T-cell (primary cell): ENCODE measurements at regions not wholly inside any gene's neighbourhood (a gene's known extent, or its start where the extent isn't known, plus 50 kb on each side); places are given as distances from the start of the nearest gene placed in this dataset.
A peak's percentile ranks its signal among the peaks of the same experiment; 100 is the strongest.

Experiments used
- ATAC-seq, 4 experiments: fragments of 200-7000 bp in 3 of 4; fragments of 150-1000 bp in 1 of 4; cut with Tn5 transposase; replicated peaks in 1 of 4; 1 replicate in 3 of 4; 2 replicates in 1 of 4; pipeline ENCODE4 v1.10.0; 2021; ENCODE audit warnings: moderate library complexity in 3 of 4, mild to moderate bottlenecking in 2 of 4, moderate number of reproducible peaks in 1 of 4
- CTCF ChIA-PET, 2 donors: fragments of 300-600 bp; sonication (Branson Sonifier 250); formaldehyde crosslinking; loops; one replicate each; lab custom pipeline; 2022; ENCODE audit warnings: antibody characterized with exemption in 2 of 2; lab: Charles Lee
- POLR2A ChIA-PET, 2 donors: fragments of 300-600 bp; sonication (Branson Sonifier 250); formaldehyde crosslinking; loops; one replicate each; lab custom pipeline; 2022; ENCODE audit warnings: antibody characterized with exemption in 2 of 2; lab: Charles Lee
- DNase-seq, 35 experiments: peaks; one replicate each; pipeline versions ENCODE4 v3.0.0 to v3.0.0-alpha.2; 2013 to 2023
- H3K27ac ChIP-seq: one replicate; pipeline ENCODE4 v1.5.1; 2013; ENCODE audit warnings: low read length
- H3K27me3 ChIP-seq, 2 experiments: replicated peaks in 1 of 2; 1 replicate in 1 of 2; 2 replicates in 1 of 2; pipeline versions ENCODE4 v1.6.1 to v1.7.0; 2013; ENCODE audit warnings: low read length in 1 of 2, mixed read lengths in 1 of 2; ENCODE audit not compliant: control insufficient read depth in 2 of 2, insufficient read depth in 2 of 2; ENCODE audit errors: extremely low read depth in 1 of 2
- H3K36me3 ChIP-seq, 2 donors: 1 replicate in 1 of 2; 2 replicates in 1 of 2; pipeline versions ENCODE4 v1.6.1 to v1.7.0; 2013; ENCODE audit warnings: low read length in 1 of 2; ENCODE audit not compliant: control insufficient read depth in 2 of 2, insufficient read depth in 1 of 2; ENCODE audit errors: extremely low read depth in 1 of 2
- H3K4me1 ChIP-seq, 2 experiments: 1 replicate in 1 of 2; 2 replicates in 1 of 2; pipeline versions ENCODE4 v1.6.1 to v1.7.0; 2013; ENCODE audit warnings: low read length in 2 of 2, mixed read lengths in 1 of 2; ENCODE audit not compliant: insufficient read depth in 2 of 2, control insufficient read depth in 1 of 2; ENCODE audit errors: extremely low read depth in 1 of 2
- H3K4me3 ChIP-seq, 2 donors: 1 replicate in 1 of 2; 2 replicates in 1 of 2; pipeline versions ENCODE4 v1.5.1 to v1.7.0; 2013; ENCODE audit warnings: mild to moderate bottlenecking in 2 of 2, low read length in 1 of 2, moderate library complexity in 1 of 2; ENCODE audit not compliant: control insufficient read depth in 1 of 2; ENCODE audit errors: extremely low read depth in 1 of 2
- H3K9me3 ChIP-seq: 2 replicates; pipeline ENCODE4 v1.7.0; 2013
- H3K27ac Mint-ChIP-seq, 2 donors: one replicate each; pipeline ENCODE4 v1.8.0; 2020 to 2021; ENCODE audit warnings: mild to moderate bottlenecking in 2 of 2, mixed read lengths in 2 of 2
- H3K27me3 Mint-ChIP-seq, 2 donors: one replicate each; pipeline ENCODE4 v1.8.0; 2021 to 2022; ENCODE audit warnings: mixed read lengths in 2 of 2
- H3K36me3 Mint-ChIP-seq: one replicate; pipeline ENCODE4 v1.8.0; 2021; ENCODE audit warnings: mixed read lengths
- H3K4me1 Mint-ChIP-seq, 3 donors: one replicate each; pipeline ENCODE4 v1.8.0; 2020 to 2022; ENCODE audit warnings: mixed read lengths in 3 of 3, mild to moderate bottlenecking in 1 of 3
- H3K4me3 Mint-ChIP-seq, 3 donors: one replicate each; pipeline ENCODE4 v1.8.0; 2020 to 2022; ENCODE audit warnings: mild to moderate bottlenecking in 3 of 3, mixed read lengths in 3 of 3, moderate library complexity in 3 of 3
- H3K9me3 Mint-ChIP-seq, 3 donors: one replicate each; pipeline ENCODE4 v1.8.0; 2020 to 2022; ENCODE audit warnings: mixed read lengths in 3 of 3
- WGBS: methylation state at CpG from one replicate; pipeline ENCODE4 v1.1.5; 2013; ENCODE audit warnings: missing lambda C conversion rate; ENCODE audit not compliant: insufficient coverage; 5-methylcytosine and 5-hydroxymethylcytosine counted together

DNA sequence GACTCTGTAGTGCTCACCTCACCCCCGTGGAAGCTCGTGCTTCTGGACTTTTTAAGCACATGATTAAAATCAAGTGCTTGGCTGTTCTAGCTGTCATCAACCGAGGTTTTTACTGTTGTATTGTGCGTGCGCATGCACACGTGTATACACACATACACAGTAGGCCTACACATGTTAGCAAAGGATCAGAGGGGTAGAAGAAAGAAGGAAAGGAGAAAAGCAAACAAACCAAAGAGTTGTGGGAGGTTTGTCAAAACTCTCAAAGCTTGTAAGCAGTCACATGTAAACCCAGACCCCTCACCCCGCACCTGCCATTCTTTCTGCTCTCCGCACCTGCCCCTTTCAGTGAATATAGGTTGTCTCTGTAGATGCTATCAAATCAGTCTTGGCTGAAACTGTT, 311.8 kb downstream of the HS3ST1 start:
- H3K36me3 Mint-ChIP-seq = no peaks in the 10 kb centered on the region
- no peaks in the 10 kb centered on the region for H3K4me1 Mint-ChIP-seq
- no peak overlapping the region for H3K4me3 ChIP-seq
- no peak overlapping the region for H3K4me3 Mint-ChIP-seq
- H3K27ac Mint-ChIP-seq = no peak overlapping the region
- peaks cover 0 to 3% of the 10 kb centered on the region in 2 donors for H3K27me3 Mint-ChIP-seq
- H3K9me3 ChIP-seq = no peaks in the 10 kb centered on the region
- ATAC-seq = no peak
- 0% methylated on average over 1 of the region's 8 CpGs for WGBS
- CTCF ChIA-PET = no interaction called here
- no peak for DNase-seq
- H3K9me3 Mint-ChIP-seq = no peaks in the 10 kb centered on the region
- H3K27me3 ChIP-seq = no peaks in the 10 kb centered on the region
- no peaks in the 10 kb centered on the region for H3K4me1 ChIP-seq
- no peaks in the 10 kb centered on the region for H3K36me3 ChIP-seq
- H3K27ac ChIP-seq = no peak overlapping the region
- POLR2A ChIA-PET = no interaction called here

DNA sequence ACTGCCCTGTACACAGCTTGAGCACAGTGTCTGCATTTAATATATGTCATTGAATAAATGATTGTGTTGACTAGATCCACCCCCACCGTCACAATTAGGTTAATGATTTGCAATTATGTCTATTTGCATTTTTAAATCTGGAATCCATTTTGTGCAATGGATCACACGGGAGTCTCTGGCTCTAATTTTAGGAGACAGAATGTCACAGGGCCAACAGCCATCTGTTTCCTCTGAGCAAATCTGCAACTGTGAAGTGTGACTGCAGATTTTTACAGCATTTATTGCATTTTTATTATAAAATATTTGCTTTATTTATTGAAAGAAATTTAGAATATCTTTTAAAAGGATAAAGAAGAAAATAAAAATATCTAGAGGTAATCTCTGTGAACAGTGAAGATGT, 316.8 kb downstream of the HS3ST1 start:
- H3K4me1 Mint-ChIP-seq = no peaks in the 10 kb centered on the region
- Histone ChIP-seq H3K27ac (no peak overlapping the region), H3K36me3 (no peaks in the 10 kb centered on the region), H3K9me3 (no peaks in the 10 kb centered on the region), H3K4me1 (no peaks in the 10 kb centered on the region), H3K27me3 (no peaks in the 10 kb centered on the region), H3K4me3 (no peak overlapping the region)
- WGBS = no CpG with 5 or more reads among the region's 2 CpGs
- ChIA-PET POLR2A (no interaction called here), CTCF (no interaction called here)
- no peaks in the 10 kb centered on the region for H3K9me3 Mint-ChIP-seq
- DNase-seq (no peak), ATAC-seq (no peak)
- no peaks in the 10 kb centered on the region for H3K36me3 Mint-ChIP-seq
- peaks cover 0 to 3% of the 10 kb centered on the region in 2 donors for H3K27me3 Mint-ChIP-seq
- H3K4me3 Mint-ChIP-seq = no peak overlapping the region
- no peak overlapping the region for H3K27ac Mint-ChIP-seq

DNA sequence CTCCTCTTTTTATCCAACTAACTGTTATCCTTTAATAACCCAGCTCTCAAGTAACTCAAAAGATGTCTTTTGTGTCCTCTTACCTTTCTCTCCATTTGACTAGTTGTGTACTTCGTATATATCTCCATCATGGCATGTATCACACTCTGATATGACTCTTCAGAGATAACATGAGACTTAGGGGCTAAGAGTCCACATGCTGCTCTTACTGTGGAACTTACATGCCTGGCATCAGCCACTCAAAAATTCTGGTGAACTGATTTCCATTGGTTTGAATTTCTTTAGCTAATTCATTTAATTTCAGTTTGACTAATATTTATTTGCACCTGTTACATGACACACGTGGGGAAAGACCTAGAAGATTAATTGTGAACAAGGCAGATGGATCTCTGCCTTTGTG, 317.3 kb downstream of the HS3ST1 start:
- Mint-ChIP-seq H3K27me3 (peaks cover 0 to 3% of the 10 kb centered on the region in 2 donors), H3K27ac (no peak overlapping the region), H3K4me1 (no peaks in the 10 kb centered on the region), H3K4me3 (no peak overlapping the region), H3K36me3 (no peaks in the 10 kb centered on the region), H3K9me3 (no peaks in the 10 kb centered on the region)
- Histone ChIP-seq H3K9me3 (no peaks in the 10 kb centered on the region), H3K4me3 (no peak overlapping the region), H3K36me3 (no peaks in the 10 kb centered on the region), H3K27ac (no peak overlapping the region), H3K27me3 (no peaks in the 10 kb centered on the region), H3K4me1 (no peaks in the 10 kb centered on the region)
- ChIA-PET CTCF (no interaction called here), POLR2A (no interaction called here)
- WGBS = 86% methylated on average over 1 of the region's 2 CpGs
- ATAC-seq = no peak
- DNase-seq = no peak

DNA sequence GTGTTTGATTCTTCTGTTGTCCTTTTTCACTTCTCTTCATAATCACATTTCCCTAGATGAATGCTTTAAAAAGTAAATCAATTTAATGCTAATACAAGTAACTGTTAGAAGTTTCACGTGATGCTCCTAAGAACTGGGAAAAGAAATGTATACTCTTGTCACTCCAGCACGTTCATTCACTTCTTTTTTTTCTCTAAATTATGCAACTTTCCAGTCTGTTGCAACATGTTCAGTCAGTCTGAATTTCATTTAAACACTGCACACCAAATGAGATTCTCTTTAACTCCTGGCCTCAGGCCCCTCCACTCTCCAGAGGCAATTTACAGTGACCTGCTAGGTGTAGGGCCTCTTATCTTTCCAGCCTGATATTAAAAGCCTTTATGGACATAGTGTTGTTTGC, 321.9 kb downstream of the HS3ST1 start:
- H3K9me3 Mint-ChIP-seq = peaks cover 0 to 4% (median 3%) of the 10 kb centered on the region in 3 donors
- no peaks in the 10 kb centered on the region for H3K9me3 ChIP-seq
- no peak overlapping the region for H3K4me3 Mint-ChIP-seq
- ChIA-PET POLR2A (no interaction called here), CTCF (no interaction called here)
- no CpG with 5 or more reads among the region's 2 CpGs for WGBS
- no peaks in the 10 kb centered on the region for H3K27me3 Mint-ChIP-seq
- DNase-seq (no peak), ATAC-seq (no peak)
- H3K4me1 ChIP-seq = no peaks in the 10 kb centered on the region
- no peak overlapping the region for H3K27ac ChIP-seq
- H3K36me3 ChIP-seq = no peaks in the 10 kb centered on the region
- no peak overlapping the region for H3K27ac Mint-ChIP-seq
- no peak overlapping the region for H3K4me3 ChIP-seq
- H3K4me1 Mint-ChIP-seq = no peaks in the 10 kb centered on the region
- H3K27me3 ChIP-seq = no peaks in the 10 kb centered on the region
- H3K36me3 Mint-ChIP-seq = no peaks in the 10 kb centered on the region

DNA sequence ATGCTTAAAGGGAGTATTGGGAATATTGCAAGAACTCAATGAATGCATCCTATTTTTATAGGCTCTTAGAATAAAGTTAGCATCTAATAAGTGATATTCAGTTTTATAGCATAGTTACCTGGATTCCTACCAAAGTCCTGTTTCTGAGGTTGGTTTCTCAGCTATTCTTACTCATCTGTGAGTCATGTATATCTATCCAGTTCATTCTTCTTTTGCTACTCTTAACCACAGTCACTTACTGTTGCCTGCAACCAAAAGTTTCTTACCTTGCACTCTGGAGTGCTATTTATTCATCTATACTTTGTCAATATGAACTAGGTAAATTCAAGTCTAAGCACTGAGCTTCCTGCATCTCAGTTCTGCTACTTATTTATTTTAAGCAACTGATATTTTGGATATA, 322.5 kb downstream of the HS3ST1 start:
- no peaks in the 10 kb centered on the region for H3K27me3 Mint-ChIP-seq
- no peaks in the 10 kb centered on the region for H3K36me3 Mint-ChIP-seq
- H3K27me3 ChIP-seq = no peaks in the 10 kb centered on the region
- no peak overlapping the region for H3K27ac Mint-ChIP-seq
- H3K27ac ChIP-seq = no peak overlapping the region
- H3K4me1 Mint-ChIP-seq = no peaks in the 10 kb centered on the region
- no peaks in the 10 kb centered on the region for H3K4me1 ChIP-seq
- POLR2A ChIA-PET = no interaction called here
- peaks cover 0 to 4% (median 3%) of the 10 kb centered on the region in 3 donors for H3K9me3 Mint-ChIP-seq
- H3K4me3 ChIP-seq = no peak overlapping the region
- CTCF ChIA-PET = no interaction called here
- no peak for ATAC-seq
- H3K9me3 ChIP-seq = no peaks in the 10 kb centered on the region
- no peak overlapping the region for H3K4me3 Mint-ChIP-seq
- H3K36me3 ChIP-seq = no peaks in the 10 kb centered on the region
- no peak for DNase-seq

DNA sequence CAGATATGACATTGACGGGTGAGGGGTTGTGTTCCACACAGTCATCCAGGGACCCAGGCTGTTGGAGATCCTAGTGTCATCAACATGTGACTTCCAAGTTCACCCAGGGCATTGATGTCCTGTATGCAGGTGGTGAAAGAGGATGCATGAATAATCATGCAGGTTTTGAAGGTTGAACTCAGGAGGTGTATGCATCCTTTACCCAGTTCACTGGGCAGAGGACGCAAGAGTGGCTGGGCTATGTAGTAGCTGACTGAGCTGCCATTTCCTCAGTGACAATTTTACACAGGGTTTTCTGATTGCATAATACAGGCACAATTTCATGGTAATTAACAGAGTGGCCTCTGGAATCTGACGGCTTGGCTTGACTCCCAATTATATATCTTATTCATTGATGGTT, 323.0 kb downstream of the HS3ST1 start:
- Mint-ChIP-seq H3K27me3 (no peaks in the 10 kb centered on the region), H3K9me3 (peaks cover 0 to 4% (median 3%) of the 10 kb centered on the region in 3 donors), H3K36me3 (no peaks in the 10 kb centered on the region), H3K27ac (no peak overlapping the region), H3K4me1 (peaks cover 0 to 2% (median 0%) of the 10 kb centered on the region in 3 donors), H3K4me3 (no peak overlapping the region)
- Histone ChIP-seq H3K9me3 (no peaks in the 10 kb centered on the region), H3K4me1 (no peaks in the 10 kb centered on the region), H3K27me3 (no peaks in the 10 kb centered on the region), H3K4me3 (no peak overlapping the region), H3K27ac (no peak overlapping the region), H3K36me3 (no peaks in the 10 kb centered on the region)
- ChIA-PET POLR2A (no interaction called here), CTCF (no interaction called here)
- ATAC-seq (no peak), DNase-seq (no peak)
- WGBS = 100% methylated on average over 2 of the region's 3 CpGs

DNA sequence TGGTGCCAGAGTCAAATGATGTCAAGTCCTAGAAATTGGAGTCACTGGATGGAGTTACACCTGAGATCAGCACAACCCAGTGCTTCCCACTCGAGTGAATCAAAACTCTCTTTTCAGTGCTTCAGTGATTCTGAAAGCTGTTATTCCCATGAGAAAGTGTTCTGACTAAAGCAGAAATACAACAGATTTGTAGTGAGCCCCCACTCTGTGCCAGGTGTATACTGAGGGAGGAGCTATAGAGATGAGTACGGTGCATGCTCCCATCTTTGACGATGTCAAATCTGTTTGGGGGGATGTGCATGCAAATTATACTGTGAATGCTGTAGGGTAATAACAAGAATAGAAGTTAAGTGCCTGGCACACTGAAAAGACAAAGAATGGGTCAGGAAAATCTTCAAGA, 330.2 kb downstream of the HS3ST1 start:
- Histone ChIP-seq H3K27me3 (no peaks in the 10 kb centered on the region), H3K4me1 (peaks cover 0 to 11% of the 10 kb centered on the region in 2 experiments), H3K4me3 (no peak overlapping the region), H3K27ac (no peak overlapping the region), H3K9me3 (no peaks in the 10 kb centered on the region), H3K36me3 (no peaks in the 10 kb centered on the region)
- POLR2A ChIA-PET = no interaction called here
- WGBS = 49% methylated on average over 2 of the region's 3 CpGs
- Mint-ChIP-seq H3K36me3 (no peaks in the 10 kb centered on the region), H3K4me1 (peaks cover 12 to 24% (median 15%) of the 10 kb centered on the region in 3 donors), H3K4me3 (no peak overlapping the region), H3K27ac (peak overlapping the region in 1 of 2 donors; percentile 3), H3K9me3 (peaks cover 0 to 5% (median 0%) of the 10 kb centered on the region in 3 donors), H3K27me3 (no peaks in the 10 kb centered on the region)
- ATAC-seq = no peak
- CTCF ChIA-PET = no interaction called here
- DNase-seq = no peak
